Large intestine (tissue), 3 donors: ENCODE measurements at regions not wholly inside any gene's neighbourhood (a gene's known extent, or its start where the extent isn't known, plus 50 kb on each side); places are given as distances from the start of the nearest gene placed in this dataset.
"Not testable (repeated sequence)": the region's sequence is repeated elsewhere in the genome, so short reads cannot be mapped to it uniquely, and the experiment has no call there.

ENCODE experiments used
- DNase-seq, 2 donors: peaks; one replicate each; pipeline versions ENCODE4 v3.0.0 to v3.0.0-alpha.2; 2013
- H3K27ac ChIP-seq: one replicate; pipeline ENCODE4 v1.5.1; 2013; ENCODE audit warnings: low read length
- H3K27me3 ChIP-seq: 2 replicates; pipeline ENCODE4 v1.6.1; 2013; ENCODE audit warnings: low read length; ENCODE audit not compliant: control insufficient read depth, insufficient read depth
- H3K36me3 ChIP-seq: 2 replicates; pipeline ENCODE4 v1.6.1; 2013; ENCODE audit warnings: low read length; ENCODE audit not compliant: control insufficient read depth, insufficient read depth
- H3K4me1 ChIP-seq: one replicate; pipeline ENCODE4 v1.6.1; 2013; ENCODE audit warnings: low read length; ENCODE audit not compliant: control insufficient read depth, insufficient read depth
- H3K4me3 ChIP-seq: one replicate; pipeline ENCODE4 v1.5.1; 2013; ENCODE audit warnings: low read length
- H3K9me3 ChIP-seq: one replicate; pipeline ENCODE4 v1.6.1; 2013; ENCODE audit warnings: mild to moderate bottlenecking, low read depth, low read length, moderate library complexity; ENCODE audit not compliant: control insufficient read depth
- WGBS: methylation state at CpG from one replicate; pipeline ENCODE4 v1.1.5; 2013; ENCODE audit warnings: low lambda C conversion rate; ENCODE audit not compliant: insufficient coverage; 5-methylcytosine and 5-hydroxymethylcytosine counted together

GRCh38 chr17:16869531-16870252 lies 102.2 kb downstream of the TNFRSF13B start:
- H3K4me3 ChIP-seq, H3K27ac ChIP-seq, H3K9me3 ChIP-seq, H3K27me3 ChIP-seq, DNase-seq, H3K36me3 ChIP-seq: not testable (repeated sequence)
- WGBS: no CpG with 5 or more reads among the region's 11 CpGs
- peaks cover 31% of the 10 kb centered on the region for H3K4me1 ChIP-seq

- not testable (repeated sequence) for H3K9me3 ChIP-seq, H3K27me3 ChIP-seq, H3K27ac ChIP-seq, H3K4me3 ChIP-seq, DNase-seq, H3K36me3 ChIP-seq
- H3K4me1 ChIP-seq: peaks cover 24% of the 10 kb centered on the region
- WGBS: no CpG with 5 or more reads among the region's 13 CpGs
Measured at GRCh38 chr17:16868616-16869015, 103.3 kb downstream of the TNFRSF13B start.

- peak; percentile 13 to 55 for DNase-seq
- H3K9me3 ChIP-seq, H3K4me3 ChIP-seq, H3K27ac ChIP-seq, H3K27me3 ChIP-seq, H3K36me3 ChIP-seq: not testable (repeated sequence)
- no CpG with 5 or more reads among the region's 5 CpGs for WGBS
- peaks cover 13% of the 10 kb centered on the region for H3K4me1 ChIP-seq
Measured at GRCh38 chr17:16867545-16867944, 104.4 kb downstream of the TNFRSF13B start.

GRCh38 chr17:16866841-16867240 lies 105.1 kb downstream of the TNFRSF13B start:
- not testable (repeated sequence) for H3K36me3 ChIP-seq, H3K9me3 ChIP-seq, H3K4me1 ChIP-seq, DNase-seq, H3K27me3 ChIP-seq, H3K27ac ChIP-seq, H3K4me3 ChIP-seq
- no CpG with 5 or more reads among the region's 6 CpGs for WGBS

GRCh38 chr17:16866436-16866835 lies 105.5 kb downstream of the TNFRSF13B start:
- WGBS: no CpG with 5 or more reads among the region's 8 CpGs
- Histone ChIP-seq H3K27ac (no peak overlapping the region), H3K9me3 (no peaks in the 10 kb centered on the region), H3K4me1 (peaks cover 9% of the 10 kb centered on the region), H3K4me3 (no peak overlapping the region), H3K27me3 (no peaks in the 10 kb centered on the region), H3K36me3 (no peaks in the 10 kb centered on the region)
- no peak for DNase-seq

- H3K27ac ChIP-seq: not testable (repeated sequence)
- WGBS: no CpG with 5 or more reads among the region's 8 CpGs
Measured at GRCh38 chr17:16865704-16866103, 106.2 kb downstream of the TNFRSF13B start.

GRCh38 chr17:16865077-16865613 lies 106.8 kb downstream of the TNFRSF13B start:
- H3K27me3 ChIP-seq, H3K9me3 ChIP-seq, H3K36me3 ChIP-seq, H3K4me3 ChIP-seq, DNase-seq: not testable (repeated sequence)
- Histone ChIP-seq H3K4me1 (peaks cover 21% of the 10 kb centered on the region), H3K27ac (peak overlapping the region; percentile 62)
- no CpG with 5 or more reads among the region's 13 CpGs for WGBS

More at GRCh38 chr17:16865704-16866103, 106.2 kb downstream of the TNFRSF13B start:
- DNase-seq: peak in 1 of 2 donors; percentile 10
- not testable (repeated sequence) for H3K36me3 ChIP-seq, H3K4me3 ChIP-seq, H3K27me3 ChIP-seq, H3K9me3 ChIP-seq
- H3K4me1 ChIP-seq: peaks cover 16% of the 10 kb centered on the region

- not testable (repeated sequence) for H3K27me3 ChIP-seq, H3K9me3 ChIP-seq, H3K4me3 ChIP-seq, H3K36me3 ChIP-seq
- no CpG with 5 or more reads among the region's 11 CpGs for WGBS
- Histone ChIP-seq H3K27ac (peak overlapping the region; percentile 62), H3K4me1 (peaks cover 25% of the 10 kb centered on the region)
- DNase-seq: peak; percentile 23 to 55
Measured at GRCh38 chr17:16864462-16865076, 107.3 kb downstream of the TNFRSF13B start.

- H3K9me3 ChIP-seq, H3K36me3 ChIP-seq, H3K27me3 ChIP-seq, H3K27ac ChIP-seq, H3K4me3 ChIP-seq: not testable (repeated sequence)
- WGBS: no CpG with 5 or more reads among the region's 8 CpGs
- peak in 1 of 2 donors; percentile 13 for DNase-seq
- H3K4me1 ChIP-seq: peaks cover 33% of the 10 kb centered on the region
Measured at GRCh38 chr17:16861152-16861551, 110.8 kb downstream of the TNFRSF13B start.

GRCh38 chr17:16860467-16860866 lies 111.5 kb downstream of the TNFRSF13B start:
- H3K27ac ChIP-seq, H3K36me3 ChIP-seq, H3K9me3 ChIP-seq, H3K4me3 ChIP-seq, H3K27me3 ChIP-seq: not testable (repeated sequence)
- H3K4me1 ChIP-seq: peaks cover 35% of the 10 kb centered on the region
- WGBS: no CpG with 5 or more reads among the region's 9 CpGs
- DNase-seq: peak in 1 of 2 donors; percentile 24
